Fibroblast of skin of right quadriceps (primary cell): ENCODE measurements at regions not wholly inside any gene's neighbourhood (a gene's known extent, or its start where the extent isn't known, plus 50 kb on each side); places are given as distances from the start of the nearest gene placed in this dataset.

Experiments
- DNase-seq: peaks from one replicate; pipeline ENCODE4 v3.0.0-alpha.2; 2013

- no peak for DNase-seq
Observed at GRCh38 chrX:113699939-113700338, 859.3 kb upstream of the AMOT start.

DNA sequence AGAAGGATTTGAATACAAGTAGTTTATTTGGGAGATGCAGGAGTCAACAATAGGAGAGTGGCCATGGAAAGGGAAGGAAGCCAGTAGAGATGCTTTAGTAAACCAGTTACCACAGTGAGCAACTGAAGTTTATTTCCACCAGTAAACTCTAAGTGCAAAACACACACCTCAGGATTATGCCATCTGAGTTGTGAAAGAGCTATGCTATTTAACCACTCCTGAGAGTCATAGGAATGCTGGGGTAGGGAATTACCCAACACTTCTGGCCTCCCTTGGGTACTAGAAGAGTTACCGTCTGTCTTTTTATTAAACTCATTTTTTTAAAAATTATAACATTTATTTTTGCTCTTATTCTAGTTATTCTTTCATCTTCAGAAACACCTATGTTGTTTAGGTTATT, 834.6 kb upstream of the AMOT start:
- no peak for DNase-seq

GRCh38 chrX:113651306-113651705, 810.7 kb upstream of the AMOT start:
- DNase-seq, result no peak

GRCh38 chrX:113644426-113644825, 803.8 kb upstream of the AMOT start:
- DNase-seq, result peak; percentile 56

DNA sequence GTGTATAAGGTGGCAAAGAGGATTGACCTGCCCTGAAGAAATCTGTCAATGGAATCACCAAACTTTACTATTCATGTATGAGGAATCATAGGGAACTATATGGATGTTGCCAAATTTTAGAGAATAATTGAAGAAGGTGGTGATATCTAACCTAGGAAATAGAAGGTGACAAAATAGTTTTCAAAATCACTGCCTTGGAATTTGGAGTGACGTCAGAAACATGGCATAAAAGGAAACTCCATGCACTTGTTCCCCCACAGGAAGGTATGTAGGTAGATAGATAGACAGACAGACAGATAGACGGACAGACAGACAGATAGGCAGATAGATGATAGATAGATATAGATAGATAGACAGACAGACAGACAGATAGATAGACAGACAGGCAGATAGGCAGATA, 793.9 kb upstream of the AMOT start:
- no peak for DNase-seq

- no peak for DNase-seq
Observed at GRCh38 chrX:113629326-113629725, 788.7 kb upstream of the AMOT start.

- DNase-seq, result peak; percentile 2
Observed at GRCh38 chrX:113594123-113594841, 753.7 kb upstream of the AMOT start.

DNA sequence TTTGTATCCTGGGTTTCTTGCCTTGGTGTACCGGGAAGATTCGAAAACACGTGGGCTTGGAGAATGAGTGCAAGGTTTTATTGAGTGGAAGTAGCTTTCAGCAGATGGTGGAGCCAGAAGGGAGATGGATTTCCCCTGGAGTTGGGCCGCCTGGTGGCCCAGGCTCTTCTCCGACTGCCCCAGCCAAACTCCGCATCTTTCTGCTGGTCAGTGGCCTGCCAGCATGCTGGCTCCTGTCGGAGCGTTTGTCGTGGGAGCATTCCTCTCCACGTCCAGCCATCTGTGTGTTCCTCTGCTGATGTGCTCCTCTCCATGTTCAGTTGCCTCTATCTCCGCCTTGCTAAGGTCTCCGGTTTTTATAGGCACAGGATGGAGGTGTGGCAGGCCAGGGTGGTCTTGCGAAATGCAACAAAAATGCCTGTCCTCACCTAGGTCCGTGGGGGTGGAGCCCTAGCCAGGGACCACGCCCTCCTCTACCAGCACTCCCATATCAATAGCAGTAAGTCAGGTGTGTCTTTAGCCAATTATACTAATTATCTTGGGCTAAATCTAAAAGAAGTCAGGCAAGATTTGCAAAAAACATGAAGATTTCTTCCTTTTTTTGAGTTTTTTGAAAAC, 745.8 kb upstream of the AMOT start:
- DNase-seq, result no peak

DNA sequence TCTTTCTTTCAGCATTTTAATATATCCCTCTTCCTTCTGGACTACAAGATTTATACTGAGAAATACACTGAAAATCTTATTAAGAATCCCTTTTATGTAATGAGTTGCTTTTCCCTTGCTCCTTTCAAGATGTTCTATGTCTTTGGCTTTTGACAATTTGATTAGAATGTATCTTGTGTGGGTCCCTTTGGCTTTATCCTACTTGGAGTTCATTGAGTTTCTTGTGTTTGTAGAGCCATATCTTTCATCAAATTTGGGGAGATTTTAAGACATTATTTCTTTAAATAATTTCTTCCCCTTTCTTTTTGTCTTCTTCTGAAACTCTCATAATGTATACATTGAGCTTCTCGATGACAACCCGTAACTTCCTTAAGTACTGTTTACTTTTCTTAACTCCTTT, 739.9 kb upstream of the AMOT start:
- DNase-seq, result no peak

DNA sequence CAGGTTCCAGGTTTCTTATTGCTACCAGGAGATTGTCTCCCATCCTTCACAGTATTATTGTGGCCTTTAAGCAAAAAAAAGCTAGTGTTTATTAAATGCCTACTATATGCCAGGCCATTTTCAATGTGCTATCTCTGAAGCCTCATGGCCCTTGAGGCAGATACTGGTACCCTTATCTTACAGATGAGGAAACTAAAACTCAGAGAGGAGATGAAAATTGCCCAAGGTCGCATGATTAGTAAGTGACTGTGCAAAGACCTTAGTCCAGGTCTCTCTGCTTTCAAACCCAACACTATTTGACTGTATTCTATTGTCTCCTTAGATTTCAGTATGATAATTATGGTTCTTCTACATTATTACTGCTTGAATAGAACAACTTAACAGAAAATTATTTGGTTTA, 717.9 kb upstream of the AMOT start:
- DNase-seq, result no peak

- DNase-seq, result no peak
Observed at GRCh38 chrX:113551919-113552318, 711.3 kb upstream of the AMOT start.

- no peak for DNase-seq
Observed at GRCh38 chrX:113548308-113549015, 707.8 kb upstream of the AMOT start.

- no peak for DNase-seq
Observed at GRCh38 chrX:113545040-113545439, 704.4 kb upstream of the AMOT start.

DNA sequence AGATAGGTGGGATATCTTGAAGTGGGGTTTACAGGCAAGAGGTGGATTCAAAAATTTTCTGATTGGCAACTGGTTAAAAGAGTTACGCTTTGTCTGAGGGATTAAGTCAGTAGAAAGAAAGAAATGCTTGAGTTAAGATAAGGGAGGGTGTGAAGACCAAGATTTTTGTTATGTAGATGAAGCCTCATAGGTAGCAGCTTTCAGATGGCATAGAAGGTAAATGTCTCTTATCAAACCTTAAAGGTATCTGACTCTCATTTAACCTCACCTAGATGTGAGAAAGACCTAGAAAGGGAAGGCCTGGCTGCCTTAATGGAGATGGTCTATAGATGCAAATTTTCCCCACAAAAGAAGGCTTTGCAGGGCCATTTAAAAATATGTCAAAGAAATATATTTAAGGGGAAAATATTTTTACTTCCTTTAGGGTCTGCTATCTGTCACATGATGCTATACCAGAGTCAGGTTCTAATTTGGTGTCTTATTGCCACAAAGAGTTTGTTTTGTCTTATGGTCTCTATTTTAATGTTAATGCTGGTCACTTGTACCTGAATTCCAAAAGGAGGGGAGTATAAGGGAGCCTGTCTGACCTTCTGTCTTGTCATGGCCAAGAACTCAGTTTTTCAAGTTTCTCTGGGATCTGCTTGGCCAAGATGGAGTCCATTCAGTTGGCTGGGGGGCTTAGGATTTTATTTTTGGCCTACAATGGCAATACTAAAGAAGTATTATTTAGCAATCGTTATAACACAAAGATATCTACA, 699.1 kb upstream of the AMOT start:
- no peak for DNase-seq

DNA sequence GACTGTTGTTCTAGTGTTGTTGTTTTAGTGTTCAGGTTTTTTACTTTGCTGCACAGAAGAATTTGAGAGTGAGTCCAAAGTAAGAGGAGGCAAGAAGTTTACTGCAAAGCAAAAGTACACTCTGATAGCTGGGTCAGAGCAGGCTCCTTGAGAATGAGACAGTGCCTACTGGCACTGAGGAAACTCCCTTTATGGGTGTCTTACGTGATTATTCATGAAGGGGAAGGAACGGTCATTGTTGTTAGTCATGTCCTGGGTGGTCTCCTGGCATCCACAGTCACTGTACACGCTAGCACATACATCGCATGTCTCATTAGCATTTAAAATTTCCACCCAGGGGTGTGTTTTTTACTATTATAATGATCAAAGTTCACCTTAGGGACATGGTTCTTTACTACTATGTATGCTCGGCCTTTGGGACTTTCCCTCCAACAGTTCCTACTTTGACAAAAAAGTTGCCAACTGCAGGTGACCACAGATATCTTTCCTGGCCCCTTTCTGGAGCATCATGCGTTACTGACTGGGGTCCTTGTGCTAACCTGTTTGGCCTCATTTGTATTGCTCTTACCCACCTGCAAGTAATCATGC, 688.9 kb upstream of the AMOT start:
- no peak for DNase-seq

GRCh38 chrX:113522814-113523213, 682.2 kb upstream of the AMOT start:
- DNase-seq, result no peak

- no peak for DNase-seq
Observed at GRCh38 chrX:113514906-113515305, 674.3 kb upstream of the AMOT start.

DNA sequence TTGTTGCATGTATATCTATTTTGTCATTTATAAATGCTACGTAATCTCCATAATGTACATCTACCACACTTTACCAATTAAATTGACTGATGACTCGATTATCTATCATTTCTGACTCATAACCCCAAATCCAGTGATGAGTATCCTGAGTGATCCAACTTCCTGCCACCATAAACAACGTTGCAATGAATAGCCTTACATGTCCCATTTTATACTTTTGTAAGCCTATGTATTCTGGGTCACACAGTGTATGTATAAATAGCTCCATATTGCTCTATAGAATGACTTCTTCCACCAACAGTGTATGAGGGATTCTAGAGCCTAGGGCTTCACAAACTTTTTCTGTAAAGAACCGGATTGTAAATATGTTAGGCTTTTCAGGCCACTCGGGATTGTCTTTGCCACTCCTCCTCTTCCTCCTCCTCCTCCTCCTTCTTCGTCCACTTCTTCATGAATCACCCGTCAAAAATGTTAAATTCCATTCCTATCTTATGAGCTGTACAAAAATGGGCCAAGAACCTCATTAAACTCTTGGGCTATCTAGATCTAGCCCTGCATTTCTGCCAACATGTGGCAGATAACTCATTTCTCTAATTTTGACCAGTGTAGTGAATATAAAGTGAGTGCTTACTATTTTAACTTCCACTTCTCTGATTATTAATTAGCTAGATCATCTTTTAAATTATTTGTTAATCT, 672.2 kb upstream of the AMOT start:
- DNase-seq, result peak; percentile 87

DNA sequence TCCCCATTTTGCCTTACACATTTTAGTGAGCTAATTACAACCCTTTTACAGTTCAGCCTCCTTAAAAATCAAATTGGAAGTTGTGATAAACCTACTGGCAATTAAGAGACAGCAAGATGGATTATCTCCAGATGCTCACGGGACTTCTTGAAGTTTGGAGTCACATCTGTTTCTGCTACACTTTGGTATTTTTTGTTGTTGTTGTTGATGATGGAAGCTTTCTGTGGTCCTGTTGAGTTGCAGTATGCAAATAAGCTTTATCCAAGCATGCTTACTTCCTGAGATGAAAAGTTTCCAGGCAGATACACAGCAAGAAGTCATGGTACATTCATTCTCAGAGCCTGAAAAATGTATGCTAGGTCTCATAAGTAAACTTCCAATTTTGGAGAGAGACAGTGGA, 670.0 kb upstream of the AMOT start:
- DNase-seq, result peak; percentile 0

DNA sequence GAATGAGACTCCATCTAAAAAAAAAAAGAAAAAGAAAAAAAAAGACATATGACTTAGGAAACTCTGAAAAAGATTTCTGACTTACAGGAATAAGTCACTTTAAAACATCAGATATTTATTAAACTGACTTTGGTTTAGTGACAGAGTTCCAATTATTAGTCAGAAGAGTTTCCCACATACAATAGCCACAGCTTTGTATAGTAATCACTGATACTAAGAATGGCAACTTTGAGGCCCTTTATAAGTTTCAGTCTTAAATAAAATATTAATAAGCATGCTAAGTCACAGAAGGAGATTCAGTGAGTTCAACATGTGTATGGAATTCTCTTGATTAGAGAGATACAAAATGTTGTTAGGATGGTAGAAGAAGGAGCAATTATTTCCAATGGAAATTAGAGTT, 652.3 kb upstream of the AMOT start:
- DNase-seq, result no peak

DNA sequence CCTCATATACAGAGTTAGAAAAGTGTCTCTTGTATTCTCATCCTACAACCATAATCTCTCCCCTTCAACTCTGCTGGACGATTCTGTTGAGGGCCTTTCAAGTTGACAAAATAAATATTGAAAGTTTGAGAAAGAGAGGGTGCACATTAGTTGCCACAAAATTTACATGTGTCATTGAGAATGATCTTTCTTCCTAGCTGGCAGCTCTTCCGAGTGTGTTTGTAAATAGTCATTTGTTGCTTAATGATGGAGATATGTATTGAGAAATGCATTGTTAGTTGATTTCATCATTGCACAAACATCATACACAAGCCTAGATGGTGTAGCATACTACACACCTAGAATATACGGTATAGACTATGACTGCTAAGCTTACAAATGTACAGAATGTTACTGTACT, 632.8 kb upstream of the AMOT start:
- no peak for DNase-seq

DNA sequence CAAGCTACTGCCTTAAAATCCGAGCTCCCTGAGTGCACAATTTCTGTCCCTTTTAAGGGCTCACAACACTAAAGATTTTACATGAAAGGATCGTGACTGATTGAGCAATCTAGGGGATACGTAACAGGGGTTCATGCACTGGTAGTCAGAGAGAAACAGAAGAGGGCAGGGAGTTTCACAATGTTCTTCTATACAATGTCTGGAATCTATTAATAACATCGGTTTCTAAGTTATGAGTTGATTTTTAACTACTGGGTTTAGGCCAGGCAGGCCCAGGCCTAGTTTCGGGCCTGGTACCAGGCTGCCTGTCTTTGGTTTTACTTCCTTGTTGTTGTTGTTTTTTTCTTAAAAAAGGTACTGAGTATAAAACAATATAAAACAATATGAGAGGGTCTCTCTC, 632.4 kb upstream of the AMOT start:
- peak; percentile 13 for DNase-seq

DNA sequence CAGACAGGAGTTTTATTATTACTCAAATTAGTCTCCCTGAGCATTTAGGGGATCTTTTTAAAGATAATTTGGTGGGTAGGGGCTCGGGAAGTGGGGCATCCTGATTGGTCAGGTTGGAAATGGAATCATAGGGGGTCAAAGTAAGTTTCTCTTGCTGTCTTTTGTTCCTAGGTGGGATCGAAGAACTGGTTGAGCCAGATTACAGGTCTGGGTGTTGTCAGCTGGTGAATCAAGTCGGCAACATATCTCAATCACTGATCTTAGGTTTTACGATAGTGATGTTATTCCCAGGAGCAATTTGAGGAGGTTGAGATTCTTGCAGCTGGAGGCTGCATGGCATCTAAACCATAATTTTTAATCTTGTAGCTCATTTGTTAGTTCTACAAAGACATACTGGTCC, 629.5 kb upstream of the AMOT start:
- no peak for DNase-seq
